GM21390 (cell line): ENCODE measurements at regions not wholly inside any gene's neighbourhood (a gene's known extent, or its start where the extent isn't known, plus 50 kb on each side); places are given as distances from the start of the nearest gene placed in this dataset.
"Not testable (repeated sequence)": the region's sequence is repeated elsewhere in the genome, so short reads cannot be mapped to it uniquely, and the experiment has no call there.

Experiments used
- ATAC-seq: cut with Tn5 transposase; IDR thresholded peaks from one replicate; pipeline ENCODE4 v1.9.1; 2021; ENCODE audit not compliant: unreplicated experiment

GRCh38 chr2:40676134-40676790 is 224.4 kb upstream of the SLC8A1 start:
- not testable (repeated sequence) for ATAC-seq

DNA sequence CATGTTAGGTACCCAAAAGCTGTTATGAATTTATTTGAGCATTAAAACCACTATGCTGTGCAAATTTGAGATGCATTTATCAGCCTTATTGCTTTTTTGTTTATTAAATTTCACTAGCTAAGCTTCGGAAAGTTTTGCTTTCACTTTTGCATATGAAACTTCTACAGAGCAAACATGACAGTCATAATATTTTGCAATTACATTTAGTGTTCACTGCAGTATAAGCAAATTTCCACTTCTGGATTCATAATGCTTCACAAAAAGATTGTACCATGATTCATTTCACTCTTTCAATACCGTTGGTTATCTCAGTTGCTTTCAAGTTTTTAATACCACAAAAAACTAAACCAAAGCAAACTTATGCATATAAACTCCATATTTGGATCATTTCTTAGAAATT is 228.7 kb upstream of the SLC8A1 start:
- peak; percentile 91 for ATAC-seq

DNA sequence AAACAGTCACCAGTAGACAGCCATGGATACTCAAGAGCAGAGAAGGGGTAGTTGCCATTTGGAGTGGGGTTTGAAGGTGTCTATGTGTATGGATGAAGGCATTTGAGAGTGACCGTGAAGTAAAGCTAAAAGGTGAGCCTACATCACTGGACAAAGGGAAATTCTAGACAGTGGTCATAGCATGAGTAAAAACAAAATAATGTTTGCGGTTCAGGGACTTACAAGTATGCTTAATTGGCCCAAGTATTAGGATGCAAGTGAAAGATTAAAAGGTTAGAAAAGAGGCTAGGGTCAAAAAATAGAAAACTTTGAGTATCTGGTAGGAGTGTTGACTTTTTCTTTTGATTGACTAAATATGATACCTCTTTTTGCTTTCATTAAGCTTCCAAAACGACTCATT is 238.1 kb upstream of the SLC8A1 start:
- no peak for ATAC-seq

GRCh38 chr2:40690525-40690924 is 238.6 kb upstream of the SLC8A1 start:
- no peak for ATAC-seq

DNA sequence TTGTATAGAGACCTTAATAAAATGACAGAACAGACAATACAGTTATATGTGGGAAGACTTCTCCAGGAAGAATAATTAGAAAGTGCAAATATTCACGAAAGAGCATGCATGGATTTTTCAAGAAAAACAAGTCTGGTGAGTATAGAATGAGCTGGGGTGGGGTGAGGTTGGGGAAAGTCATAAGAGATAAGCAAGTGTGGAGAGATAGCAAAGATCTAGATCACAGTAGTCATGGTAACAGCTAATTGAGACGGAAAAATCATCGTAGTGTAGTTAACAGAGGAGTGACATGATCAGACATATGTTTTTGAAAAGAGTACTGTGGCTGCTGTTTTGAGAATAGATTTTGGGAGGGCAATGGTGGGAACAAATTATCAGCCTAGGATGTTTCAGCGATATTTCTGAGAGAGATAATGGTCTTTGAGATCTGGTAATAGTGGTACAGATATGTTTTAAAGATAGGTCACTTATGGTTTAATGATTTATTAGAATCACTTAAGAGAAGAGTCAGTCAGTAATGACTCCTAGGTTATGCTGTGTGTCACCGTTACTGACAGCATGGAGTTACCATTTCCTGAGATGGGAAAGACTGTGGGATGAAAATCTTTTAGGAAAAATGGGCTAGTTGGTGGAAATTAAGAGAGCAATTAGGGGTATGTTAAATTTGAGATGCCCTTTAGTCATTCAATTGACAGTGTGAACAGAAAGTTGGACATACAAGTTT is 248.5 kb upstream of the SLC8A1 start:
- ATAC-seq = no peak

DNA sequence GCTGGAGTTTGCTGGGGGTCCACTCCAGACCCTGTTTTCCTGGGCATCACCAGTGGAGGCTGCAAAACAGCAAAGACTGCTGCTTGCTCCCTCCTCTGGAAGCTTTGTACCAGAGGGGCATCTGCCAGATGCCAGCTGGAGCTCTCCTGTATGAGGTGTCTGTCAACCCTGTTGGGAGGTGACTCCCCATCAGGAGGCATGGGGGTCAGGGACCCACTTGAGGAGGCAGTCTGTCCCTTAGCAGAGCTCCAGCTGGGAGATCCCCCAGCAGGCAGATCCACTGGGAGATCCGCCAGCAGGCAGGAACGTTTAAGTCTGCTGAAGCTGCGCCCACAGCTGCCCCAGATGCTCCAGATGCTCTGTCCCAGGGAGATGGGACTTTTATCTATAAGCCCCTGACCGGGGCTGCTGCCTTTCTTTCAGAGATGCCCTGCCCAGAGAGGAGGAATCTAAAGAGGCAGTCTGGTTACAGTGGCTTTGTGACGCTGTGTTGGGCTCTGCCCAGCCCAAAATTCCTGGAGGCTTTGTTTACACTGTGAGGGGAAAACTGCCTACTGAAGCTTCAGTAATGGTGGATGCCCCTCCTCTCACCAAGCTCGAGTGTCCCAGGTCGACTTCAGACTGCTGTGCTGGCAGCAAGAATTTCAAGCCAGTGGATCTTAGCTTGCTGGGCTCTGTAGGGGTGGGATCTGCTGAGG is 260.5 kb upstream of the SLC8A1 start:
- ATAC-seq = not testable (repeated sequence)

DNA sequence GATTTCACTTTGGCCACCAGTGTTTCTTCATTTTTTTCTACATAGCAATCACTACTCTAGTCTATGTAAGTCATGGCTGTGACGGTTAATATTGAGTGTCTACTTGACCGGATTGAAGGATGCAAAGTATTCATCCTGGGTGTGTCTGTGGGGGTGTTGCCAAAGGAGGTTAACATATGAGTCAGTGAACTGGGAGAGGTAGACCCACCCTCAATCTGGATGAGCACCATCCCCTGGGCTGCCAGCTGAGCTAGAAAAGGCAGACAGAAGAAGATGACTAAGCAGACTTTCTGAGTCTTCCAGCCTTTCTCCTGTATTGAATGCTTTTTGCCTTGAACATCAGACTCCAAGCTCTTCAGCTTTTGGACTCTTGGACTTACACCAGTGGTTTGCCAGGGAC is 265.0 kb upstream of the SLC8A1 start:
- ATAC-seq = no peak

- no peak for ATAC-seq
These were observed 267.5 kb upstream of the SLC8A1 start for GRCh38 chr2:40719414-40719813.

- no peak for ATAC-seq
These were observed 269.7 kb upstream of the SLC8A1 start for GRCh38 chr2:40721595-40721994.

GRCh38 chr2:40723194-40723593 is 271.3 kb upstream of the SLC8A1 start:
- no peak for ATAC-seq

DNA sequence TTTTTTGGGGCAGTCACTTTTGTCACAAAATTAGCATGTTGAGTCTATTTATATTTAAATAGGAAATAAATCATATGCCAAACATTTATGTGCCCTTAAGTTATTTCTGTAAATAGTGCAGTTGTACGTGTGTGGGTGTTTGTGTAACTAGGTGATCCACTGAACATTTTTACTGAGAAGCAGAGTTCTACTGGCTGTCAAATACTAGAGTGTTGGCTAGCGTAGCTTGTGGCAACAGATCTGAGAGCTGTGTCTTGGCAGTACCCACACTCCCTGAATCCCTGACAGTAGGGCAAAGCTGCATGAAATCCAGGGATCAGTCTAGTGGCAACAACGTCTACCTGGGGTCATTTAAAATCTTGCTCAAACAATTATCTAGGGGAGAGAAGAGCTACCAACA is 273.1 kb upstream of the SLC8A1 start:
- ATAC-seq = no peak

- ATAC-seq = no peak
These were observed 274.1 kb upstream of the SLC8A1 start for GRCh38 chr2:40725950-40726349.

DNA sequence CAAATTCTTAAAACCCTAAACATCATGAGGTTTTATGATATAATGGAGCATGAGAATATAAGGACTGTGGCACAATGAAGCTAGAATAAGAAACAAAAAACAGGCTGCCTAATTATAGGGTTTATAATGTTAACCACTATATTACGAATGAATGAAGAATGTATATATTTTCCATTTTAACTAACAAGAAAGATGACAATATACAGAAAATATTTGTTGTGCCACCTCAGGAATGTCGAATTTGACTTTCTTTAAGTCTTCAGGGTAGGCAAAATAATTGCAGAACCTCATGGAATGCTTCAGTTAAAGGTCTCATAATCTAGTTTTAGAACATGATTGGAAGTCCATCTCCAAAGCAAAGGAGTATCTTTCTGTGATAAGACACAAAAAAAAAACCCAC is 282.9 kb upstream of the SLC8A1 start:
- no peak for ATAC-seq

- no peak for ATAC-seq
These were observed 285.3 kb upstream of the SLC8A1 start for GRCh38 chr2:40737180-40737579.

GRCh38 chr2:40740419-40740818 is 288.5 kb upstream of the SLC8A1 start:
- no peak for ATAC-seq

GRCh38 chr2:40741532-40741931 is 289.6 kb upstream of the SLC8A1 start:
- ATAC-seq = no peak

DNA sequence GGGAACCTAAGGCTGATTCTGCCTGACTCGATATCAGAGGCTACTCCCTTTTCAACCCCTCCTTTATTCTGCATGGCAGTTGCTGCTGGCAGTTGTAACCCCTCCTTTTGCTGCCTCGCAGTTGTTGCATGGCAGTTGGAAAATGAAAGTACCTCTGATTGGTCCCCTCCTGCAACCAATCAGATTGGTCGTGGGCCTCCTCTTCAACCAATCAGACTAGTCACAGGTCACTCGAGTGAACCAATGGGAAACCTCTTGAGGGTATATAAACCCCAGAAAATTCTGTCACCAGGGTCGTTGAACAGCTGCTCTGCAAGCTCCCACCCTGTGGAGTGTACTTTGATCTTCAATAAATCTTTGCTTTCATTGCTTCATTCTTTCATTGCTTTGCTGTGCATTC is 294.3 kb upstream of the SLC8A1 start:
- ATAC-seq = no peak

- no peak for ATAC-seq
These were observed 300.1 kb upstream of the SLC8A1 start for GRCh38 chr2:40751981-40752380.

DNA sequence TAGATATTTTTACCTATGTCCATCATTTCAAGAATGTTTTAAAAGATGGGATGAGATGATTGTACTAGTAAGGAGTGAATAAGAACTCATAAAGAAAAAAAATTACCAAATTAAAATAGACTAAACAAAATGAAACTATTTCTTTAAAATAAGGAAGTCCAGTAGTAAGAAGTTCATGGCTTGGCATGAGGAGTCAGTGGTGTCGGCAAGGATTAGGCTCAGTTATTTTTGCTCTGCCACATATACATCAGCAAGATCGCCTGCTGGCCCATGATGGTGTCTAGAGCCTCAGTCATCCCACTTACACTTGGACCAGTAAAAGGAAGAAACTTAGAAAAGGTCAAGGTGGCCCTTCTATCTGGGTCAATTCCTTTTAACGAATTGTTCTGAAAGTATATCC is 300.9 kb upstream of the SLC8A1 start:
- ATAC-seq = no peak

GRCh38 chr2:40754912-40755311 is 303.0 kb upstream of the SLC8A1 start:
- ATAC-seq = no peak

- peak; percentile 59 for ATAC-seq
These were observed 306.7 kb upstream of the SLC8A1 start for GRCh38 chr2:40758401-40759155.
